ENCODE measurements at regions not wholly inside any gene's neighbourhood (a gene's known extent, or its start where the extent isn't known, plus 50 kb on each side); places are given as distances from the start of the nearest gene placed in this dataset.
"Not testable (repeated sequence)": the region's sequence is repeated elsewhere in the genome, so short reads cannot be mapped to it uniquely, and the experiment has no call there.

DNA sequence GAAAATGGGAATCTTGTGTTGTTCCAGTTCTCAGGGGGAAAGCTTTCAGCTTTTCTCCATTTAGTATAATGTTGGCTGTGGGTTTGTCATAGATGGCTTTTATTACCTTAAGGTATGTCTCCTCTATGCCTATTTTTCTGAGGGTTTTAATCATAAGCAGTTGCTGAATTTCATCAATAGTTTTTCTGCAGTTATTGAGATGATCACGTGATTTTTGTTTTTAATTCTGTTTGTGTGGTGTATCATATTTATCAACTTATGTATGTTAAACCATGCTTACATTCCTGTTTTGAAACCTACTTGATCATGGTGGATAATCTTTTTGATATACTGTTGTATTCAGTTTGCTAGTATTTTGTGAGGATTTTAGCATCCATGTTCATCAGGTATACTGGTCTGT, 66.8 kb upstream of the CENPE start:
- 66 to 70% methylated on average over 1 of the region's 1 CpG for WGBS, 2 donors
- ATAC-seq (no peak), DNase-seq (no peak)
- H3K4me3 ChIP-seq, result no peak overlapping the region
- TF ChIP-seq, protein P1, sequence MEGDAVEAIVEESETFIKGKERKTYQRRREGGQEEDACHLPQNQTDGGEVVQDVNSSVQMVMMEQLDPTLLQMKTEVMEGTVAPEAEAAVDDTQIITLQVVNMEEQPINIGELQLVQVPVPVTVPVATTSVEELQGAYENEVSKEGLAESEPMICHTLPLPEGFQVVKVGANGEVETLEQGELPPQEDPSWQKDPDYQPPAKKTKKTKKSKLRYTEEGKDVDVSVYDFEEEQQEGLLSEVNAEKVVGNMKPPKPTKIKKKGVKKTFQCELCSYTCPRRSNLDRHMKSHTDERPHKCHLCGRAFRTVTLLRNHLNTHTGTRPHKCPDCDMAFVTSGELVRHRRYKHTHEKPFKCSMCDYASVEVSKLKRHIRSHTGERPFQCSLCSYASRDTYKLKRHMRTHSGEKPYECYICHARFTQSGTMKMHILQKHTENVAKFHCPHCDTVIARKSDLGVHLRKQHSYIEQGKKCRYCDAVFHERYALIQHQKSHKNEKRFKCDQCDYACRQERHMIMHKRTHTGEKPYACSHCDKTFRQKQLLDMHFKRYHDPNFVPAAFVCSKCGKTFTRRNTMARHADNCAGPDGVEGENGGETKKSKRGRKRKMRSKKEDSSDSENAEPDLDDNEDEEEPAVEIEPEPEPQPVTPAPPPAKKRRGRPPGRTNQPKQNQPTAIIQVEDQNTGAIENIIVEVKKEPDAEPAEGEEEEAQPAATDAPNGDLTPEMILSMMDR (IDR thresholded peaks at IDR 0.05), result no peak
- TF ChIP-seq POLR2A (IDR thresholded peaks at IDR 0.05), result no peak
- no peaks in the 10 kb centered on the region for H3K27me3 ChIP-seq
- no peaks in the 10 kb centered on the region for H3K4me1 ChIP-seq
- H3K36me3 ChIP-seq (replicated peaks in 1 of 2; ENCODE audit: insufficient read depth in 1 of 2, low read depth in 2 of 2), result no peaks in the 10 kb centered on the region
- no peaks in the 10 kb centered on the region for H3K9me3 ChIP-seq
- intact Hi-C loops (cut with DNase I), result no loop called here
- H3K27ac ChIP-seq, result no peak overlapping the region

DNA sequence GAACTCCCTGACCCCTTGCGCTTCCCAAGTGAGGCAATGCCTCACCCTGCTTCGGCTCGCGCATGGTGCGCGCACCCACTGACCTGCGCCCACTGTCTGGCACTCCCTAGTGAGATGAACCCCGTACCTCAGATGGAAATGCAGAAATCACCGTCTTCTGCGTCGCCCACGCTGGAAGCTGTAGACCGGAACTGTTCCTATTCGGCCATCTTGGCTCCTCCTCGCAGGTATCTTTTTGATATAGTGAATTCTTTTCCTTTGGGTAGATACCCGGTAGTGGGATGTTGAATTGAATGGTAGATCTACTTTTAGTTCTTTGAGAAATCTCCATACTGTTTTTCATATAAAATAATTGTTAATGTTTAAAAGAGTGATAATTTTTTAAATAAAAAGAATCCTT, 57.9 kb upstream of the CENPE start:
- H3K36me3 ChIP-seq (replicated peaks in 1 of 2; ENCODE audit: insufficient read depth in 1 of 2, low read depth in 2 of 2); ATAC-seq; H3K9me3 ChIP-seq; H3K4me3 ChIP-seq; H3K4me1 ChIP-seq; intact Hi-C loops (cut with DNase I); H3K27ac ChIP-seq; H3K27me3 ChIP-seq; DNase-seq: not testable (repeated sequence)
- 80 to 85% methylated on average over 16 of the region's 16 CpGs for WGBS, 2 donors
